ENCODE measurements at regions not wholly inside any gene's neighbourhood (a gene's known extent, or its start where the extent isn't known, plus 50 kb on each side); places are given as distances from the start of the nearest gene placed in this dataset.

GRCh38 chr2:16015903-16016265 lies 75.5 kb downstream of the MYCN start:
- TF ChIP-seq MAX (IDR thresholded peaks at IDR 0.05; ENCODE audit: low read depth, low read length) (no peak), CTCF (IDR thresholded peaks at IDR 0.05; ENCODE audit: low read depth, low read length) (no peak)
- DNase-seq (ENCODE audit: low read depth), result no peak

GRCh38 chr2:16015210-16015902 lies 75.0 kb downstream of the MYCN start:
- TF ChIP-seq POLR2A (IDR thresholded peaks at IDR 0.05; ENCODE audit: extremely low read depth, insufficient read length) (no peak), MAX (IDR thresholded peaks at IDR 0.05; ENCODE audit: low read depth, low read length) (no peak)
- DNase-seq (ENCODE audit: low read depth), result no peak
- H3K4me3 ChIP-seq (ENCODE audit: low read depth, low read length), result no peak overlapping the region

More at GRCh38 chr2:16015903-16016265, 75.5 kb downstream of the MYCN start:
- no peak overlapping the region for H3K4me3 ChIP-seq (ENCODE audit: low read depth, low read length)

- TF ChIP-seq MAX (IDR thresholded peaks at IDR 0.05; ENCODE audit: low read depth, low read length) (no peak), CTCF (IDR thresholded peaks at IDR 0.05; ENCODE audit: low read depth, low read length) (no peak), POLR2A (IDR thresholded peaks at IDR 0.05; ENCODE audit: extremely low read depth, insufficient read length) (no peak), MYC (IDR thresholded peaks at IDR 0.05; ENCODE audit: low read depth, low read length) (no peak)
- no peak for DNase-seq (ENCODE audit: low read depth)
- H3K4me3 ChIP-seq (ENCODE audit: low read depth, low read length), result no peak overlapping the region
These were observed 74.5 kb downstream of the MYCN start for GRCh38 chr2:16014802-16015201.

GRCh38 chr2:16014041-16014787 lies 73.9 kb downstream of the MYCN start:
- TF ChIP-seq MYC (IDR thresholded peaks at IDR 0.05; ENCODE audit: low read depth, low read length) (no peak), MAX (IDR thresholded peaks at IDR 0.05; ENCODE audit: low read depth, low read length) (no peak), CTCF (IDR thresholded peaks at IDR 0.05; ENCODE audit: low read depth, low read length) (no peak), POLR2A (IDR thresholded peaks at IDR 0.05; ENCODE audit: extremely low read depth, insufficient read length) (no peak)
- H3K4me3 ChIP-seq (ENCODE audit: low read depth, low read length), result no peak overlapping the region
- no peak for DNase-seq (ENCODE audit: low read depth)

GRCh38 chr2:16013359-16013911 lies 73.1 kb downstream of the MYCN start:
- no peak overlapping the region for H3K4me3 ChIP-seq (ENCODE audit: low read depth, low read length)
- TF ChIP-seq POLR2A (IDR thresholded peaks at IDR 0.05; ENCODE audit: extremely low read depth, insufficient read length) (no peak), CTCF (IDR thresholded peaks at IDR 0.05; ENCODE audit: low read depth, low read length) (no peak), MAX (IDR thresholded peaks at IDR 0.05; ENCODE audit: low read depth, low read length) (no peak), MYC (IDR thresholded peaks at IDR 0.05; ENCODE audit: low read depth, low read length) (no peak)
- no peak for DNase-seq (ENCODE audit: low read depth)

All from NB4 (cell line).